HG03342 (cell line): ENCODE measurements at regions not wholly inside any gene's neighbourhood (a gene's known extent, or its start where the extent isn't known, plus 50 kb on each side); places are given as distances from the start of the nearest gene placed in this dataset.
"Not testable (repeated sequence)": the region's sequence is repeated elsewhere in the genome, so short reads cannot be mapped to it uniquely, and the experiment has no call there.

Source experiments
- ATAC-seq: cut with Tn5 transposase; IDR thresholded peaks from one replicate; pipeline ENCODE4 v1.9.1; 2021; ENCODE audit warnings: mild to moderate bottlenecking, moderate library complexity; ENCODE audit not compliant: unreplicated experiment

DNA sequence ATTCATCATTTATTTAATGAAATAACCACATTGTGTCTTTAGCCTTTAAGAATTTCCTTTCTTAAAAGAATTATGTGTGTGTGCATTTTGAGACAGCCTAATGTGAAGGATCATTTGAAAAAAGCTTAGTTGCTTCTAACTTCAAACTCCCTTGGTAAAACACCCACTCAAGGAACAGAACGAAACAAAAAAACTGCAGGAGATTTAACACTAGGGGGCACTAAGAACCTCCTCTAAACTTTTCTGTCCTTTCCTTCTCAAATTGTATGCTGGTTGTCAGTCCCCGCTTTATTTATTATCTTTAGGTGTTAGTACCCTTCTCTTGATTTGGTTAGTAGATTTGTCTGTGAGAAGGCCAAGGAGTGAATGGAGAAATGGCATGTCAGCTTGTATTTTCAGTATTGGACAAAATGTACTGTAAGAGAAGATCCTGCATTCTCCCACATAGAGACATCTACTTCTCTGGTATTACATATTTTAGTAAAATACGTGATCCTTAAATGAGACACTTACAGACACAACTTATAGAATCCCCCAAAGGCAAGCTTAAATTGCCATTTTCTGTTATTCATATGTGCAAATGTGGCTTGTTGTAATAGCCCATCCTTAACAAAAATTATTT, 229.7 kb downstream of the MRPS30 start:
- peak; percentile 84 for ATAC-seq

- ATAC-seq: no peak
These were observed 233.5 kb downstream of the MRPS30 start for GRCh38 chr5:45042283-45042682.

DNA sequence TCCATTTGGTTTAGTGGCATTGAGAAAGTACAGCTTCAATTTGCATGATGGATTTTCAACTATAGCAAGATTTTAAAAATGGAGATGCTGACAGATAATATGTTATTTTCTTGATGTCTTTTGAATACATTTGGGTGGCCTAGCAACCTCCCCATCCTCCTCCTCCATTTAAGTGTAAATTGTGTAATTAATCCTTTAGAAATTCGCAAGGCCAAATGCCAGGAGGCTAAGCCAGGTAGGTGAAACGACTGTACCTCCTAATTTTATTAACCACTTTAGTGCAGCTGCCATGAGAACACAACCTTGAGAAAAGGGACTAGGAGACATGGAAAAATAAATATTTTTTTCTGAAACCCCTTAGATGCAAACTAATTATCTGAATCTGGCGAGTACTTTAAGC, 248.8 kb downstream of the MRPS30 start:
- ATAC-seq: no peak

DNA sequence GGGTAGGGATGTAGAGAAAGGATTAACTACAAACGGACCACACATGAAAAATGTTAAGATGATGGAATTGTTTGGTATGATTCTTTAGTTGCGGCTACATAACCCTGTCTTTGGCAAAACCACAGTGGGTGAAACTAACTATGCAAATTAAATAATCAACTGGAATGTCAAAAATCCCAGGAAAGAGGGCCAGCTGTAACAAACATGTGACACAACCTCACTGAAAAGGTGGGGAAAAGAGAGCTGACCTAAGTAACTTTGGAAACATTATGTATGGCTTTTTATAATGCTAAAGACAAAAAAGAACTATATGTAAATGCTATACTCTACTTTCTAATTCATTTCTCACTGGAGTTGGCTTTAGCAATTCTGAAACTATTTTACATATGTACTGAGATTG, 252.0 kb downstream of the MRPS30 start:
- ATAC-seq: no peak

GRCh38 chr5:45062044-45062443, 253.3 kb downstream of the MRPS30 start:
- ATAC-seq: no peak

DNA sequence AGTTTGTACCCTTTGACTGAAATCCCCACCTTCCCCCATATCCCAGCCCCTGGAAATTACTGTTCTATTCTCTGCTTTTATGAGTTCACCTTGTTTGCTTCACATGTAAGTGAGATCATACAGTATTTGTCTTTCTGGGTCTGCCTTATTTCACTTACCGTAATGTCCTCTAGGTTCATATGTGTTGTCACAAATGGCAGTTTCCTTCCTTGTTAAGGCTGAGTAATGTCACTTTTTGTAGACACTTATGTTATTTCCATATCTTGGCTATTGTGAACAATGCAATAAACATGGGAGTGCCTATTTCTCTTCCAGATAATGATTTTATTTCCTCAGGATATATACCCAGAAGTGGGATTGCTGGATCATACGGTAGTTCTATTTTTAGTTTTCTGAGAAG, 272.3 kb downstream of the MRPS30 start:
- no peak for ATAC-seq

GRCh38 chr5:45089870-45090269, 281.1 kb downstream of the MRPS30 start:
- no peak for ATAC-seq

DNA sequence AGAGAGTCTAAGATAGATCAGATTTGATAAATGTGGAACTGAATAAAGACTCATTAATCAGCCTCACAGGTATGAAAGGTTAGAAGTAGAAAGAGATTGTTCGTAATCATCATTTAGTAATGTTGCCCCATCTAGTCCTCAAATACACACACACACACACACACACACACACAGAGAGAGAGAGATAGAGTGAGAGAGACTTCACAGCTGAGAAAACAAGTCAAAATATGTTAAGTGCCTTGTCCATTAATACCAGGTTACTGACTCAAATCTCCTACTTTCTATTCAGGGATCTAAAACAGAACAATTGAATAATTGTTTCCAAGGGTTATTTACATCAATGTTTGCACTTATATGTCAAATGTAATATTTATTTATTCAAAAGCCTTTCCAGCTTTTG, 284.6 kb downstream of the MRPS30 start:
- no peak for ATAC-seq

- ATAC-seq: no peak
These were observed 286.2 kb downstream of the MRPS30 start for GRCh38 chr5:45094876-45095440.

- peak; percentile 68 for ATAC-seq
These were observed 289.7 kb downstream of the MRPS30 start for GRCh38 chr5:45098483-45098882.

DNA sequence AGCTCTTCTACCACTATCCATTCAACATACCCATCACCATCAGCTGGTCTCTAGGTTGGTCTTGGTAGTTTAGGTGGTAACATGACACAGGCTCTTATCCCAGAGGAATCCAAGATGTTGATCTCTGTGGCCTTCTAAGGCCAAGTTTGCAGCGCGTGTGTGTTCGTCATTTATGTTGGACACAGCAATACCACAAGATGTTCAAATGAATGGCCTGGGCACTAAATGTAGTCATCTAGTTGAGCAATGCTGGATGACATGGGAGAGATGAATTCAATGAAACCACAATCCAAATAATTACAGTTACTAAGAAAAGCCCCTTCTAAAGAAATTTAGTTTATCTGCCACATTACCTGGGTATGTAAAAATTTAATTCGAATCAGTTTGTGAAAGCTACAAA, 292.4 kb downstream of the MRPS30 start:
- no peak for ATAC-seq

DNA sequence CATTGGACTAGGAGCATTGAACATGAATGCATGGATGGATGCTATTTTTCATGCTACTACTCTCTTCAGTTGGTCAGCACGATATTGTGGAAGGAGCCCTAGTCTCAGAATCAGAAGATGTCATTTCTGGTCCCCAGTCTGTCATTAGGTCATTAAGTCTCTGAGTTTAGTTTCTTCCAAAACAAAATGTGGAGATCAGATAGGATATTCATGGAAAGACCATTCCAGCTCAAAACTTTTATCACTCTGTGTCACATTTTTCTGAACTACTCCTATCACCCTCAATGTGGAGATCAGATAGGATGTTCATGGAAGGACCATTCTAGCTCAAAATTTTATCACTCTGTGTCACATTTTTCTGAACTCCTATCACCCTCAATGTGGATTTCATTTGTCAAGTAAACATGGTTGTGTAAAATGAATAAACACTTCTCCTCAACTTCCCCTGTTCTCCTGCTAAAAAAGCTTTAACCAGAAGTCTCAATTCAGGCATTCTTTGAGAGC, 296.8 kb downstream of the MRPS30 start:
- no peak for ATAC-seq

GRCh38 chr5:45109062-45109461, 300.3 kb downstream of the MRPS30 start:
- ATAC-seq: no peak

- no peak for ATAC-seq
These were observed 300.9 kb downstream of the MRPS30 start for GRCh38 chr5:45109636-45110035.

- ATAC-seq: no peak
These were observed 301.7 kb downstream of the MRPS30 start for GRCh38 chr5:45110399-45110798.

- ATAC-seq: no peak
These were observed 305.0 kb downstream of the MRPS30 start for GRCh38 chr5:45113726-45114125.

DNA sequence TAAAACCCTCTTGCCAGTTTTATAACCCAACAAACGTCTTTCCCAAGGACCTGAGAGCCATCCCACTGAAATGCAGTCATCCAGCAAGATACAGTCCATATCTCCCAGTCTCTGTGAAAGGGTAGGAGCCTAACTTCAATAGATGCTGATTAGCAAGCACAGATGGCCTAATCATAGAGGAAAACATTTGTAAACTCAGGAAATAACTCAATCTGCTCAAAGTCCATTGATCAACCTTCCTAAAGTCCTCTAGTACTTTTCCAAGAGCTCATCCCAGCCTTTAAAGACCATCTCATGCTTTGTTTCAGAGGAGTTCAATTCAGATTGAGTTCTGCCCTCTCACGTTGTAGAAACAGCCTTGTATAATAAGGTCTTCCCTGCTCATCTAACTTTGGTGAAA, 324.2 kb downstream of the MRPS30 start:
- no peak for ATAC-seq

- no peak for ATAC-seq
These were observed 354.2 kb downstream of the MRPS30 start for GRCh38 chr5:45162974-45163373.

DNA sequence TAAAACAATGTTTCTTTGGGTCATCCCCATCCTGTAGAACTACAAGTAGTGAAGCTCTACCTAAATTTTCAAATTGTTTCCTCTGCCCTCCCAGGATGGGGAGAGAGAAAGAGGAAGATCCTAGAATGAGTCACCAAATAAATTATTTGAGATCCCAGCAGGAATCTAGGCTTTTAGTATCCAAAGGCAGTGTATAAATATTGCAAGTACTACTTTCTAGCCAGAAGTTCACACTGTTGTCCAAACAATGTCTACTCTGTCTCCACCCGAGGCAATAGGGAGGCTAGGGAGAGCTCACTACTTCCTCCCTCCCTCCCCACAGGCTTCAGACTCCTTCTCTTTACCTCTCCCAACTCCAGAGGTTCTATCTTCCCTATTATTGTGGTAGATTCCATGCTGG, 362.8 kb downstream of the MRPS30 start:
- no peak for ATAC-seq

GRCh38 chr5:45172634-45173033, 363.9 kb downstream of the MRPS30 start:
- not testable (repeated sequence) for ATAC-seq

- ATAC-seq: no peak
These were observed 370.9 kb downstream of the MRPS30 start for GRCh38 chr5:45179686-45180085.

DNA sequence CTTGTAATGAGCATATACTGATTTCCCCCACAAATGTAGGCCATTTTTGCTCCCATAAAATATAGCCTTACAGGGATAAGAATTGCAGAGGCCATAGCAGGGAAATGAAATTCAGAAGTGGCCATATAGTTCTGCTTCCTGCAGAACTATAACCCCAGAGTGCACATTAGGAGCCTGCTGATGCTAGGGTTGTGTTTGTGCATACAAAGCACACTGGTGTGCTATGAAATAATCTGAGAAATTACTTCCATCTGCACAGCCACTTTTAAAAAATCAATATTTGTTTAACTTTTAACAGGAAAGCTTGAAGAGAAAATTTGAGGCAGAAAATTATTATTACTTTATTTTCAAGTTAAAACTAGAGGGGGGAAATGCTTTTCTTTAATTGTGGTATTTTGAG, 380.3 kb downstream of the MRPS30 start:
- ATAC-seq: no peak

DNA sequence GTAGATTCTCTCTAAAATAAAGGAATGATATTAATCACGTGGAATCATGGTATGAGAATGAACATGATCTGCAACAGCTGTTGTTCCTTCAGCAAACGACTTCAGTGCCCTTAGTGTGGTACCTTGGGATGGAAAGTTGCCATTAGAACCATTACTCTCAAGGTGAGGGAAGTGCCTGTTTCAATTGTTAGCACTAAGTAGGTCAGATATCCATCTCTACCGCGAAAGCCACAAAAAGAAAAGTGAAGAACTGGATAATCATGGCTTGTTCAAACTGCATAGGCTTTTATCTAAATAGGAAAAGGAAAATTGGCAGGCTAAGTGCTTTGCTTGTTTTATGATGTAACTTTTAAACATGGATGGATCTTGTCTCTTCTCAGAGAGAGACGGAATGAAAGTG, 380.7 kb downstream of the MRPS30 start:
- no peak for ATAC-seq
